ENCODE measurements at regions not wholly inside any gene's neighbourhood (a gene's known extent, or its start where the extent isn't known, plus 50 kb on each side); places are given as distances from the start of the nearest gene placed in this dataset.

DNA sequence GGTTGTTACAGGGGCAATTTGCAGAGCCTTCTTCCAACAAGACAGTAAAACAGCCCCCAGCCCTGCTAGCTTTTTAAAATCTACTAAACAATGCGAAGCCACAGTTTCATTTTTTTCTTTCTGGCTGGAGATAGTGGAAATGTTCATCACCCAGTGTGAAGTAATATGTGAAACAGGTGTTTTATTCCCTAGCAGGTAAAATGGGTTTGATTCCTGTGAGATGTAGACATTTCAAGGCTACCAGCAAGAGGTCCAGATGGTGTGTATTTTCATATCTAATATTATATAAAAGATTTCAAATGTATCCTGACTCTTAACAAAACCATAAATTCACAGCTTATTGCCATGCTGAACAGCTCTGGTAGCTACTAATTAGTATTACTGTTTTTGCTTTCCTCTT, 160.3 kb downstream of the SATB1 start:
- DNase-seq (ENCODE audit: insufficient read length, low spot score), result no peak
- FAIRE-seq, result no peak

GRCh38 chr3:18264361-18264760, 160.8 kb downstream of the SATB1 start:
- DNase-seq (ENCODE audit: insufficient read length, low spot score) (no peak), FAIRE-seq (no peak)
- TF ChIP-seq, protein P1, sequence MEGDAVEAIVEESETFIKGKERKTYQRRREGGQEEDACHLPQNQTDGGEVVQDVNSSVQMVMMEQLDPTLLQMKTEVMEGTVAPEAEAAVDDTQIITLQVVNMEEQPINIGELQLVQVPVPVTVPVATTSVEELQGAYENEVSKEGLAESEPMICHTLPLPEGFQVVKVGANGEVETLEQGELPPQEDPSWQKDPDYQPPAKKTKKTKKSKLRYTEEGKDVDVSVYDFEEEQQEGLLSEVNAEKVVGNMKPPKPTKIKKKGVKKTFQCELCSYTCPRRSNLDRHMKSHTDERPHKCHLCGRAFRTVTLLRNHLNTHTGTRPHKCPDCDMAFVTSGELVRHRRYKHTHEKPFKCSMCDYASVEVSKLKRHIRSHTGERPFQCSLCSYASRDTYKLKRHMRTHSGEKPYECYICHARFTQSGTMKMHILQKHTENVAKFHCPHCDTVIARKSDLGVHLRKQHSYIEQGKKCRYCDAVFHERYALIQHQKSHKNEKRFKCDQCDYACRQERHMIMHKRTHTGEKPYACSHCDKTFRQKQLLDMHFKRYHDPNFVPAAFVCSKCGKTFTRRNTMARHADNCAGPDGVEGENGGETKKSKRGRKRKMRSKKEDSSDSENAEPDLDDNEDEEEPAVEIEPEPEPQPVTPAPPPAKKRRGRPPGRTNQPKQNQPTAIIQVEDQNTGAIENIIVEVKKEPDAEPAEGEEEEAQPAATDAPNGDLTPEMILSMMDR (IDR thresholded peaks at IDR 0.05; ENCODE audit: insufficient read depth, missing control alignments), result no peak

More for the DNA sequence above, 160.3 kb downstream of the SATB1 start:
- TF ChIP-seq, protein P1 (IDR thresholded peaks at IDR 0.05; ENCODE audit: insufficient read depth, missing control alignments), result no peak

- TF ChIP-seq, protein P1 (IDR thresholded peaks at IDR 0.05; ENCODE audit: insufficient read depth, missing control alignments), result no peak
- no peak for DNase-seq (ENCODE audit: insufficient read length, low spot score)
- FAIRE-seq, result no peak
Measured at GRCh38 chr3:18258492-18258891, 166.6 kb downstream of the SATB1 start.

DNA sequence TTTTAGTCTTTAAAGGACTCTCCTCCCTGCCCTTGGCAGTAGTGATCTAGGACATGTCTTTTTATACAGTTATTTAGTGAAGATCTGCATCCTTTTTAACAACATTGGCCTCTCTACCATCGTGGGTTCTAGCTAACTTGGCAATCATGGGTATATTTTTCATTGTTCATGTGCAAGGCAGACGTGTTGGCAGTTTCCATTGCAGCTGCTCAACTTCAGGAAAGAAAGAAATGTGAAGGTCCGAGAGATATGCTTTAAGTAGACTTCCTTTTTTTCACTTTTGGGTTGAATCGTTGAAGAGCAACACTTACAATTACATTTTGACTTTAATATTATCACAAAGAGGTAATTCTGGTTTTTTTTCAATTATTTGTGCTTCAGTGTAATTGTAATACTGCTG, 172.6 kb downstream of the SATB1 start:
- no peak for FAIRE-seq
- TF ChIP-seq, protein P1 (IDR thresholded peaks at IDR 0.05; ENCODE audit: insufficient read depth, missing control alignments), result no peak
- DNase-seq (ENCODE audit: insufficient read length, low spot score), result no peak

DNA sequence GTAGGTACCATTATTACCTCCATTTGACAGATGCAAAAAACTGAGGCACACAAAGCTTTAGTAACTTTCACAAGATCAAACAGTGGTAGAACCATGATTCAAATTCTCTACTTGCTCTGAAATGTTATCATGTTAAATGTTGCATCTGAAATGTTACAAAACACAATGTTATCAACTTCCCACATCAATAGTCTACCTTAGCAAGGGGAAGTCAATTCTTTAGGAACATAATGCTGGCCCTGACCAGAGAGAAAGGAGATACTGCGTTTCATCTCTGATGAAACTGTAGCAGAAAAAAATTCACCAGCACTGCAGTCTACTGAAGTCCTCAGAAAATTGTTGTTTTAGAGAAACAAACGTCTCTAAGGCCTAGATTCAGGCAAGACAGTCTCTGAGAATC, 174.1 kb downstream of the SATB1 start:
- TF ChIP-seq, protein P1 (IDR thresholded peaks at IDR 0.05; ENCODE audit: insufficient read depth, missing control alignments), result no peak
- no peak for FAIRE-seq

DNA sequence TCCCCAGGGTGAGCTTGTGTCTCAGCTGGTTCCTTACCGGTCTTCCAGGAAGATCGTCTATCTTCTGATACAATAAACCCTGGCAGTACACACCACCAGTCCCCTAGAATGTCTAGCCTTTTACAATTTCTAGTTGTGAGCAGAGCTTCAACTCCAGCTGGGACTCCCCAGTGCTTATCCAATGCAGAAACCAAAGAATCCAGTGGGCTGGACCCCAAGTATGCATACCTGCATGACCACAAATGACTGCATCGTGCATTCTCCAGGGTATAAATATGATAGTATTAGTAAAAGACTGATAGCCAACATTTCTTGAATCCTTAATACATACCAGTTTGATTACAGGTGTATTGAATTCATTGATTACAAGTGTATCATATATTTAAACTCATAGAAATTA, 176.0 kb downstream of the SATB1 start:
- no peak for DNase-seq (ENCODE audit: insufficient read length, low spot score)
- no peak for FAIRE-seq
- TF ChIP-seq, protein P1 (IDR thresholded peaks at IDR 0.05; ENCODE audit: insufficient read depth, missing control alignments), result no peak

More for the DNA sequence above, 174.1 kb downstream of the SATB1 start:
- DNase-seq (ENCODE audit: insufficient read length, low spot score), result no peak

- TF ChIP-seq, protein P1 (IDR thresholded peaks at IDR 0.05; ENCODE audit: insufficient read depth, missing control alignments), result no peak
- FAIRE-seq (no peak), DNase-seq (ENCODE audit: insufficient read length, low spot score) (no peak)
Measured at GRCh38 chr3:18247776-18248310, 177.3 kb downstream of the SATB1 start.

Data from D721Med (cell line).